H1 (cell line): ENCODE measurements at regions not wholly inside any gene's neighbourhood (a gene's known extent, or its start where the extent isn't known, plus 50 kb on each side); places are given as distances from the start of the nearest gene placed in this dataset.
A peak's percentile ranks its signal among the peaks of the same experiment; 100 is the strongest.

Experiments
- CTCF ChIA-PET: fragments of 300-600 bp; sonication (Branson Sonifier 250); formaldehyde crosslinking; loops from one replicate; lab custom pipeline; 2021; ENCODE audit not compliant: partially characterized antibody; lab: Charles Lee
- POLR2A ChIA-PET: fragments of 300-600 bp; sonication (Branson Sonifier 250); formaldehyde crosslinking; loops from one replicate; lab custom pipeline; 2021; ENCODE audit warnings: inconsistent platforms; ENCODE audit not compliant: partially characterized antibody; lab: Charles Lee
- DNase-seq, 2 experiments: peaks; one replicate each; pipeline versions ENCODE4 v3.0.0 to v3.0.0-alpha.2; 2010 to 2022; ENCODE audit warnings: low spot score in 2 of 2, low read depth in 1 of 2, mixed read lengths in 1 of 2
- FAIRE-seq: peaks from 2 replicates; lab custom pipeline; 2011; peaks lifted over from hg19 to GRCh38; lab: Jason Lieb, UNC
- H2AFZ ChIP-seq: 2 replicates; pipeline ENCODE4 v1.8.1; 2012; ENCODE audit warnings: low read length, inconsistent platforms
- H2AK5ac ChIP-seq: 2 replicates; pipeline ENCODE4 v1.6.1; 2013; ENCODE audit warnings: low read depth, low read length
- H2BK120ac ChIP-seq: replicated peaks from 2 replicates; pipeline ENCODE3; 2013; ENCODE audit warnings: low read depth, low read length, inconsistent platforms
- H2BK12ac ChIP-seq: 2 replicates; pipeline ENCODE4 v1.6.1; 2013; ENCODE audit warnings: low read depth, low read length
- H2BK15ac ChIP-seq: 2 replicates; pipeline ENCODE4 v1.6.1; 2013; ENCODE audit warnings: low read length
- H2BK20ac ChIP-seq: 2 replicates; pipeline ENCODE4 v1.6.1; 2013; ENCODE audit warnings: low read length
- H2BK5ac ChIP-seq: 2 replicates; pipeline ENCODE4 v1.6.1; 2013; ENCODE audit warnings: low read depth, low read length
- H3K14ac ChIP-seq: 2 replicates; pipeline ENCODE4 v1.6.1; 2013; ENCODE audit warnings: inconsistent platforms; ENCODE audit not compliant: insufficient read length
- H3K18ac ChIP-seq: 2 replicates; pipeline ENCODE4 v1.6.1; 2013; ENCODE audit warnings: low read length; ENCODE audit errors: extremely low read depth
- H3K23ac ChIP-seq: 2 replicates; pipeline ENCODE4 v1.6.1; 2013; ENCODE audit warnings: inconsistent platforms; ENCODE audit not compliant: insufficient read length
- H3K23me2 ChIP-seq: 2 replicates; pipeline ENCODE4 v1.6.1; 2013; ENCODE audit warnings: low read depth, low read length
- H3K27ac ChIP-seq: 2 replicates; pipeline ENCODE4 v1.6.1; 2011; ENCODE audit warnings: low read depth, low read length, inconsistent platforms
- H3K27me3 ChIP-seq, 4 experiments: replicated peaks in 1 of 4; 1 replicate in 1 of 4; 2 replicates in 3 of 4; pipeline versions ENCODE4 v1.6.1 to v1.8.1; 2011 to 2013; ENCODE audit warnings: low read length in 3 of 4, mild to moderate bottlenecking in 3 of 4, inconsistent platforms in 2 of 4, mixed read lengths in 2 of 4, moderate library complexity in 1 of 4; ENCODE audit not compliant: control insufficient read depth in 3 of 4, insufficient read depth in 3 of 4; ENCODE audit errors: extremely low read depth in 1 of 4
- H3K36me3 ChIP-seq, 4 experiments: 2 replicates each; pipeline versions ENCODE4 v1.6.1 to v1.8.1; 2011 to 2013; ENCODE audit warnings: mild to moderate bottlenecking in 4 of 4, low read length in 3 of 4, moderate library complexity in 2 of 4, control low read depth in 1 of 4, inconsistent platforms in 1 of 4; ENCODE audit not compliant: insufficient read depth in 4 of 4, control insufficient read depth in 2 of 4
- H3K4ac ChIP-seq: replicated peaks from 2 replicates; pipeline ENCODE3; 2013; ENCODE audit warnings: low read length, low read depth, mixed read lengths, inconsistent platforms; ENCODE audit not compliant: insufficient read length
- H3K4me1 ChIP-seq, 4 experiments: replicated peaks in 1 of 4; 1 replicate in 1 of 4; 2 replicates in 3 of 4; pipeline versions ENCODE4 v1.6.1 to v1.8.1; 2011 to 2013; ENCODE audit warnings: low read length in 3 of 4, inconsistent platforms in 2 of 4, mixed read lengths in 1 of 4; ENCODE audit not compliant: insufficient read depth in 4 of 4, control insufficient read depth in 3 of 4
- H3K4me2 ChIP-seq, 2 experiments: 2 replicates each; pipeline versions ENCODE4 v1.6.1 to v1.8.1; 2011 to 2013; ENCODE audit warnings: low read depth in 2 of 2, low read length in 2 of 2, control low read depth in 1 of 2, inconsistent platforms in 1 of 2, mild to moderate bottlenecking in 1 of 2; ENCODE audit not compliant: insufficient read depth in 1 of 2
- H3K4me3 ChIP-seq, 4 experiments: fragments of 200-600, 300-600 bp in 1 of 4; sonication (generic), shearing (Covaris generic), sonication (Bioruptor Twin) in 1 of 4; 2 replicates each; pipeline versions ENCODE4 v1.5.1 to v1.8.1; 2011 to 2016; ENCODE audit warnings: low read length in 4 of 4, low read depth in 3 of 4, control low read depth in 2 of 4, inconsistent platforms in 2 of 4, mild to moderate bottlenecking in 2 of 4, mixed read lengths in 1 of 4, moderate library complexity in 1 of 4; ENCODE audit not compliant: insufficient read depth in 2 of 4; ENCODE audit errors: extremely low read depth in 1 of 4
- H3K56ac ChIP-seq: replicated peaks from 2 replicates; pipeline ENCODE3; 2013; ENCODE audit warnings: low read depth, mild to moderate bottlenecking, mixed read lengths, low read length, inconsistent platforms; ENCODE audit not compliant: insufficient read length
- H3K79me1 ChIP-seq: 2 replicates; pipeline ENCODE4 v1.6.1; 2013; ENCODE audit warnings: low read depth, low read length, control low read depth
- H3K79me2 ChIP-seq, 2 experiments: 2 replicates each; pipeline versions ENCODE4 v1.6.1 to v1.8.1; 2012 to 2013; ENCODE audit warnings: low read length in 2 of 2, mild to moderate bottlenecking in 2 of 2, inconsistent platforms in 1 of 2; ENCODE audit not compliant: insufficient read depth in 2 of 2, control insufficient read depth in 1 of 2
- H3K9ac ChIP-seq, 4 experiments: replicated peaks in 1 of 4; 1 replicate in 1 of 4; 2 replicates in 3 of 4; pipeline versions ENCODE4 v1.6.1 to v1.8.1; 2011 to 2013; ENCODE audit warnings: low read depth in 3 of 4, low read length in 3 of 4, control low read depth in 2 of 4, mild to moderate bottlenecking in 2 of 4, moderate library complexity in 2 of 4, inconsistent platforms in 1 of 4; ENCODE audit errors: extremely low read depth in 1 of 4
- H3K9me3 ChIP-seq, 2 experiments: 2 replicates each; pipeline versions ENCODE4 v1.6.1 to v1.8.1; 2012 to 2013; ENCODE audit warnings: mild to moderate bottlenecking in 2 of 2, moderate library complexity in 2 of 2, control low read depth in 1 of 2, inconsistent platforms in 1 of 2, low read depth in 1 of 2, low read length in 1 of 2, mixed read lengths in 1 of 2; ENCODE audit not compliant: insufficient read depth in 2 of 2
- H4K20me1 ChIP-seq, 2 experiments: replicated peaks in 1 of 2; 2 replicates each; pipeline versions ENCODE3 to v1.8.1; 2011 to 2013; ENCODE audit warnings: inconsistent platforms in 2 of 2, low read length in 2 of 2, mild to moderate bottlenecking in 1 of 2; ENCODE audit not compliant: insufficient read depth in 2 of 2, control insufficient read depth in 1 of 2
- H4K5ac ChIP-seq: 2 replicates; pipeline ENCODE4 v1.6.1; 2013; ENCODE audit warnings: low read length, low read depth, mixed read lengths, inconsistent platforms; ENCODE audit not compliant: insufficient read length
- H4K8ac ChIP-seq: 2 replicates; pipeline ENCODE4 v1.8.0; 2013; ENCODE audit warnings: mild to moderate bottlenecking, moderate library complexity, low read length, inconsistent platforms; ENCODE audit not compliant: insufficient read depth; ENCODE audit errors: extremely low read depth
- H4K91ac ChIP-seq: replicated peaks from 2 replicates; pipeline ENCODE3; 2013; ENCODE audit warnings: low read length, mixed read lengths, inconsistent platforms; ENCODE audit not compliant: insufficient read length
- ATF3 ChIP-seq: IDR thresholded peaks from 2 replicates; pipeline ENCODE4 v1.6.1; 2011; ENCODE audit warnings: low read depth, mild to moderate bottlenecking, low read length; ENCODE audit not compliant: insufficient read depth
- CEBPB ChIP-seq: IDR thresholded peaks from 2 replicates; pipeline ENCODE4 v1.6.1; 2012; ENCODE audit warnings: low read depth, low read length
- CHD1 ChIP-seq: IDR thresholded peaks from 2 replicates; pipeline ENCODE4 v1.6.1; 2012; ENCODE audit warnings: low read depth, low read length, improper control_type of control experiment
- CTCF ChIP-seq, 3 experiments: IDR thresholded peaks; 1 replicate in 2 of 3; 2 replicates in 1 of 3; pipeline versions ENCODE4 v1.5.1 to v1.6.1; 2011; ENCODE audit warnings: low read length in 3 of 3, mild to moderate bottlenecking in 3 of 3, inconsistent platforms in 2 of 3, low read depth in 1 of 3, moderate library complexity in 1 of 3; ENCODE audit not compliant: insufficient read depth in 1 of 3; ENCODE audit errors: control extremely low read depth in 1 of 3
- EGR1 ChIP-seq: IDR thresholded peaks from 2 replicates; pipeline ENCODE4 v1.6.1; 2011; ENCODE audit warnings: low read depth, low read length, borderline replicate concordance
- JUN ChIP-seq: IDR thresholded peaks from 2 replicates; pipeline ENCODE4 v1.6.1; 2011; ENCODE audit warnings: low read depth, mild to moderate bottlenecking, improper control_type of control experiment, low read length
- SAP30 ChIP-seq: fragments of 300-600 bp; sonication (generic); IDR thresholded peaks from 2 replicates; pipeline ENCODE4 v1.7.1; 2012; ENCODE audit warnings: low read length, moderate library complexity, mild to moderate bottlenecking, inconsistent platforms; ENCODE audit not compliant: insufficient read depth, insufficient replicate concordance
- SIRT6 ChIP-seq: IDR thresholded peaks from one replicate; pipeline ENCODE4 v1.7.1; 2012; ENCODE audit warnings: low read length, inconsistent platforms
- SP1 ChIP-seq: IDR thresholded peaks from 2 replicates; pipeline ENCODE4 v1.6.1; 2011; ENCODE audit warnings: low read depth, low read length
- SUZ12 ChIP-seq: fragments of 200-600 bp; sonication (generic); IDR thresholded peaks from 2 replicates; pipeline ENCODE4 v1.6.1; 2012; ENCODE audit warnings: mild to moderate bottlenecking, inconsistent platforms, low read length, moderate library complexity, mixed read lengths
- TEAD4 ChIP-seq: IDR thresholded peaks from 2 replicates; pipeline ENCODE4 v1.6.1; 2012; ENCODE audit warnings: low read depth, low read length, inconsistent platforms, mixed read lengths
- WGBS, 2 experiments: shearing (Covaris generic) in 1 of 2; methylation state at CpG; one replicate each; pipeline versions ENCODE4 v1.1.6 to v1.1.7; 2013 to 2015; ENCODE audit warnings: low lambda C conversion rate in 2 of 2, mixed read lengths in 2 of 2, inconsistent platforms in 1 of 2, low coverage in 1 of 2, missing lambda C conversion rate in 1 of 2; ENCODE audit not compliant: insufficient replicate concordance in 2 of 2, insufficient coverage in 1 of 2, insufficient read length in 1 of 2; ENCODE audit errors: extremely low coverage in 1 of 2, missing lambda C conversion rate in 1 of 2; 5-methylcytosine and 5-hydroxymethylcytosine counted together

- ChIA-PET POLR2A (no interaction called here), CTCF (interaction anchor here (1.0 to 1.8 kb wide), 3 partner anchors 8 to 44 kb away, joined by 4 read pairs; no protein-coding TSS in a partner anchor)
- Histone ChIP-seq H3K23ac (no peak overlapping the region), H3K9ac (no peak overlapping the region), H2BK12ac (0 out of 2 replicates have a peak overlapping the region, but pooled peaks have one; percentile 9), H2AK5ac (no peak overlapping the region), H2BK15ac (no peak overlapping the region), H3K27ac (no peak overlapping the region), H2AFZ (peak overlapping the region; percentile 47; the same call in 1 of the 2 replicates), H3K79me2 (no peaks in the 10 kb centered on the region), H4K8ac (no peak overlapping the region), H3K9me3 (peaks cover 0 to 3% of the 10 kb centered on the region in 2 experiments; a peak in 1 of 4 replicates), H3K36me3 (no peaks in the 10 kb centered on the region), H3K79me1 (no peaks in the 10 kb centered on the region), H2BK5ac (no peak overlapping the region), H3K4me3 (no peak overlapping the region), H4K5ac (no peak overlapping the region), H4K20me1 (no peaks in the 10 kb centered on the region), H3K56ac (no peak overlapping the region), H3K4me1 (peaks cover 0 to 12% (median 2%) of the 10 kb centered on the region in 4 experiments; a peak in 3 of 7 replicates), H3K27me3 (no peaks in the 10 kb centered on the region), H2BK120ac (no peak overlapping the region), H3K23me2 (no peaks in the 10 kb centered on the region), H3K18ac (no peak overlapping the region), H4K91ac (no peak overlapping the region), H3K4me2 (no peak overlapping the region; a peak in 1 of 4 replicates), H2BK20ac (no peak overlapping the region), H3K4ac (no peak overlapping the region), H3K14ac (no peak overlapping the region)
- peak in 1 of 2 experiments; percentile 44 for DNase-seq
- 75% methylated on average over 9 of the region's 10 CpGs; no CpG with 5 or more reads in 1 of the 2 experiments for WGBS, 2 experiments
- FAIRE-seq: no peak
- TF ChIP-seq EGR1 (no peak), SUZ12 (no peak), ATF3 (no peak), SAP30 (no peak), CHD1 (no peak), JUN (no peak), CEBPB (no peak), SIRT6 (no peak), TEAD4 (no peak), SP1 (no peak), CTCF (IDR thresholded peaks at IDR 0.05; ENCODE audit: control extremely low read depth in 1 of 3, insufficient read depth in 1 of 3, low read depth in 1 of 3, low read length in 3 of 3) (no peak)
Observed at GRCh38 chr20:24737212-24737850, 211.7 kb upstream of the CST7 start.
